Brain microvascular endothelial cell (primary cell): ENCODE measurements at regions not wholly inside any gene's neighbourhood (a gene's known extent, or its start where the extent isn't known, plus 50 kb on each side); places are given as distances from the start of the nearest gene placed in this dataset.

Experiments
- DNase-seq: peaks from one replicate; pipeline ENCODE4 v3.0.0-alpha.2; 2020
- H3K27ac ChIP-seq: fragments of 250-450 bp; sonication (Bioruptor Pico); 2 replicates; pipeline ENCODE4 v1.5.1; 2020; ENCODE audit warnings: mild to moderate bottlenecking, moderate library complexity
- H3K27me3 ChIP-seq: fragments of 250-450 bp; sonication (Bioruptor Pico); replicated peaks from 2 replicates; pipeline ENCODE4 v1.5.1; 2020; ENCODE audit warnings: mild to moderate bottlenecking
- H3K36me3 ChIP-seq: fragments of 250-450 bp; sonication (Bioruptor Pico); replicated peaks from 2 replicates; pipeline ENCODE4 v1.5.1; 2020; ENCODE audit warnings: mild to moderate bottlenecking
- H3K4me3 ChIP-seq: 2 replicates; pipeline ENCODE4 v1.5.1; 2011; ENCODE audit warnings: low read depth, mild to moderate bottlenecking, control low read depth, low read length, moderate library complexity
- CTCF ChIP-seq: IDR thresholded peaks from 2 replicates; pipeline ENCODE4 v1.5.1; 2011; ENCODE audit warnings: low read depth, mild to moderate bottlenecking, moderate library complexity, low read length, control low read depth, inconsistent platforms; ENCODE audit errors: missing control alignments
- in situ Hi-C: cut with HindIII; loops from 2 replicates; pipeline ENCODE4 v1.10.0; 2017; ENCODE audit warnings: low sequenced_read_pairs, low pct_ligation_motif_present

GRCh38 chr2:39511219-39511604 lies 74.1 kb upstream of the MAP4K3 start:
- no peak overlapping the region for H3K27ac ChIP-seq
- in situ Hi-C loops, result no loop called here
- no peak for TF ChIP-seq CTCF
- H3K27me3 ChIP-seq, result no peaks in the 10 kb centered on the region
- H3K36me3 ChIP-seq, result no peaks in the 10 kb centered on the region
- DNase-seq, result no peak
- H3K4me3 ChIP-seq, result no peak overlapping the region

DNA sequence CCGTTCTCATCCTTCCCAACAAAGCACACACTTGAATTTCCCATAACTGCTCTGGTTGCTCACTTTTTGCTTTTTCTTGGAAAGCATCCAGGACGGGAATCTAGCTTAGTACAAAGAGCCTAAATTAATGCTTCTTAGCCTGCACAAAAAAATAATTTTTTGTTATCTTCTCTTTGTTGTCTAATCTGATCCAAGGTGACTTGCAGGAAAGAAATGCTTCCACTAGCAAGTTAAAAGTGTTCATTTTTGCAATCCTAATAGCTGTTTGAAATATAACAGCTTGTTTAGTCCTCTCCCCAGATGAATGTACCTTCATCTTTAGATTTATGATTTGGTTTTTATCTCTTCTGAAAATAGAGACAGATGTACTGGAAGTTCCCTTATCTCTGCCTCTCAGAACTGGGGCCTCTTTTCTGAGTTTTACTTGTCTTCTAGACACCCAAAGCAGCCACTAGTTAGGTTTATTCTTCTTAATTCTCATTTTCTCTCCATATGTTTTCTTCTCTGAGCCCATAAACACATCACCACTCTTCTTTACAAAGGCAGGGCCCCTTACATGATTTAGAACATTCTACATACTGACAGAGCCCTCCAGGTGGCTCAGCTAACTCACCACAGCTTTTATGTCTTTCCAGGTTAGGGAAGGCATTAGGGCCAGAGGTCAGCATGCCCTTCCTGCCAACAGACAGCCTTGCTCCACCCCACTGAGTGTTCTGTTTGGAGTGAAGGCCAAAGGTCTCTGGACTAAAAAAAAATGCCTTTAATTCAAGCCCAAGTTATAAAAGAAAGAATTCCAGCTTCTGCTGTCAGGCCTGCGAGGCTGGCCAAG lies 74.7 kb upstream of the MAP4K3 start:
- no peak overlapping the region for H3K4me3 ChIP-seq
- no peaks in the 10 kb centered on the region for H3K36me3 ChIP-seq
- TF ChIP-seq CTCF, result no peak
- in situ Hi-C loops, result no loop called here
- DNase-seq, result no peak
- H3K27ac ChIP-seq, result peak overlapping the region; percentile 75
- H3K27me3 ChIP-seq, result no peaks in the 10 kb centered on the region

GRCh38 chr2:39512434-39512935 lies 75.4 kb upstream of the MAP4K3 start:
- Histone ChIP-seq H3K4me3 (no peak overlapping the region), H3K27ac (peak overlapping the region; percentile 75), H3K36me3 (no peaks in the 10 kb centered on the region), H3K27me3 (no peaks in the 10 kb centered on the region)
- in situ Hi-C loops, result no loop called here
- DNase-seq, result no peak
- no peak for TF ChIP-seq CTCF

GRCh38 chr2:39512941-39513340 lies 75.9 kb upstream of the MAP4K3 start:
- no peak for TF ChIP-seq CTCF
- Histone ChIP-seq H3K36me3 (no peaks in the 10 kb centered on the region), H3K4me3 (no peak overlapping the region), H3K27ac (peak overlapping the region; percentile 75), H3K27me3 (no peaks in the 10 kb centered on the region)
- DNase-seq, result no peak
- in situ Hi-C loops, result no loop called here

GRCh38 chr2:39513641-39514094 lies 76.6 kb upstream of the MAP4K3 start:
- no peak overlapping the region for H3K4me3 ChIP-seq
- peak; percentile 97 for DNase-seq
- H3K27ac ChIP-seq, result peak overlapping the region; percentile 75
- H3K27me3 ChIP-seq, result no peaks in the 10 kb centered on the region
- peak; percentile 84 for TF ChIP-seq CTCF
- H3K36me3 ChIP-seq, result no peaks in the 10 kb centered on the region
- in situ Hi-C loops, result no loop called here
